Breast epithelium (tissue), 4 donors: ENCODE measurements at regions not wholly inside any gene's neighbourhood (a gene's known extent, or its start where the extent isn't known, plus 50 kb on each side); places are given as distances from the start of the nearest gene placed in this dataset.

ENCODE experiments used
- DNase-seq, 2 donors: peaks; one replicate each; pipeline ENCODE4 v3.0.0-alpha.2; 2019; ENCODE audit warnings: low spot score in 2 of 2
- H3K27ac ChIP-seq, 2 donors: fragments of 200-600 bp; sonication (generic) in 1 of 2; one replicate each; pipeline ENCODE4 v1.5.1; 2016 to 2019; ENCODE audit warnings: mild to moderate bottlenecking in 1 of 2
- H3K27me3 ChIP-seq, 2 donors: fragments of 200-600 bp; sonication (generic) in 1 of 2; one replicate each; pipeline versions ENCODE4 v1.5.1 to v1.6.0; 2017 to 2019; ENCODE audit warnings: control low read depth in 1 of 2, mild to moderate bottlenecking in 1 of 2
- H3K36me3 ChIP-seq: fragments of 200-600 bp; one replicate; pipeline ENCODE4 v1.5.1; 2019
- H3K4me1 ChIP-seq, 2 donors: fragments of 200-600 bp; sonication (generic); one replicate each; pipeline ENCODE4 v1.5.1; 2016 to 2019; ENCODE audit warnings: control low read depth in 1 of 2
- H3K4me3 ChIP-seq, 3 donors: fragments of 200-600 bp; sonication (generic); 1 replicate in 2 of 3; 2 replicates in 1 of 3; pipeline ENCODE4 v1.5.1; 2016 to 2019; ENCODE audit warnings: mild to moderate bottlenecking in 3 of 3, moderate library complexity in 2 of 3
- H3K9me3 ChIP-seq, 2 donors: fragments of 200-600 bp; sonication (generic) in 1 of 2; one replicate each; pipeline ENCODE4 v1.5.1; 2016 to 2019; ENCODE audit warnings: control low read depth in 1 of 2
- POLR2A ChIP-seq: fragments of 450-650 bp; IDR thresholded peaks from one replicate; pipeline ENCODE4 v1.6.1; 2016; ENCODE audit warnings: antibody characterized with exemption, mild to moderate bottlenecking, moderate library complexity
- POLR2AphosphoS5 ChIP-seq, 3 donors: sonication (generic); formaldehyde crosslinking; IDR thresholded peaks; one replicate each; pipeline ENCODE4 v1.6.1; 2017; ENCODE audit warnings: antibody characterized with exemption in 3 of 3
- intact Hi-C: fragments of 100-400 bp; cut with DNase I; formaldehyde crosslinking; loops from one replicate; pipeline ENCODE4 v1.15.1; 2023; ENCODE audit warnings: low total_unique reads
- TF ChIP-seq, protein P1 (sequence below), 3 donors: fragments of 450-650 bp; IDR thresholded peaks; one replicate each; pipeline ENCODE4 v1.5.1; 2016 to 2017; ENCODE audit warnings: antibody characterized with exemption in 3 of 3, mild to moderate bottlenecking in 3 of 3, moderate library complexity in 3 of 3

DNA sequence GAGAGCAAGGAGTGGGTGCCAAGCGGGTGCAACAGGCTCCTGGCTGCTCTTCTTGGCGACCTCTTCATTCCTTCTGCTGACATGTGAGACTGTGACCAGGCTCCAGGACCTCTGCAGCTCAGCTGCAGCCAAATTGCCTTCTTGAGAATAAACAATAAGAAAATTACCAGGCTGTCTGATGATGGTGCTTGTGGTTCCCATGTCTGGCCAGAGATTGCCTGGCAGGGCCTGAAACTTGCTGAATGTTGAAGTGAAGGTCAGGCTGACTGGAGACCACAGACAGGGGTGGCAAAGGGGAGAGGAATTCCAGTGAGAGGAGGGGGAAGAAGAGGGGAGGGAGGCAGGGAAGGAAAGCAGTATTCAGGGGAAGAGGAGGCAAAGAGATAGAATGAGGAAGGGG lies 497.4 kb upstream of the PODXL start:
- Histone ChIP-seq H3K27me3 (no peaks in the 10 kb centered on the region), H3K36me3 (no peaks in the 10 kb centered on the region), H3K4me1 (no peaks in the 10 kb centered on the region), H3K4me3 (no peak overlapping the region), H3K9me3 (peaks cover 4 to 7% of the 10 kb centered on the region in 2 donors), H3K27ac (no peak overlapping the region)
- no peak for TF ChIP-seq POLR2A
- TF ChIP-seq, protein P1, sequence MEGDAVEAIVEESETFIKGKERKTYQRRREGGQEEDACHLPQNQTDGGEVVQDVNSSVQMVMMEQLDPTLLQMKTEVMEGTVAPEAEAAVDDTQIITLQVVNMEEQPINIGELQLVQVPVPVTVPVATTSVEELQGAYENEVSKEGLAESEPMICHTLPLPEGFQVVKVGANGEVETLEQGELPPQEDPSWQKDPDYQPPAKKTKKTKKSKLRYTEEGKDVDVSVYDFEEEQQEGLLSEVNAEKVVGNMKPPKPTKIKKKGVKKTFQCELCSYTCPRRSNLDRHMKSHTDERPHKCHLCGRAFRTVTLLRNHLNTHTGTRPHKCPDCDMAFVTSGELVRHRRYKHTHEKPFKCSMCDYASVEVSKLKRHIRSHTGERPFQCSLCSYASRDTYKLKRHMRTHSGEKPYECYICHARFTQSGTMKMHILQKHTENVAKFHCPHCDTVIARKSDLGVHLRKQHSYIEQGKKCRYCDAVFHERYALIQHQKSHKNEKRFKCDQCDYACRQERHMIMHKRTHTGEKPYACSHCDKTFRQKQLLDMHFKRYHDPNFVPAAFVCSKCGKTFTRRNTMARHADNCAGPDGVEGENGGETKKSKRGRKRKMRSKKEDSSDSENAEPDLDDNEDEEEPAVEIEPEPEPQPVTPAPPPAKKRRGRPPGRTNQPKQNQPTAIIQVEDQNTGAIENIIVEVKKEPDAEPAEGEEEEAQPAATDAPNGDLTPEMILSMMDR (IDR thresholded peaks at IDR 0.05): no peak
- TF ChIP-seq POLR2AphosphoS5 (IDR thresholded peaks at IDR 0.05): no peak
- intact Hi-C loops: no loop called here
- DNase-seq: no peak

DNA sequence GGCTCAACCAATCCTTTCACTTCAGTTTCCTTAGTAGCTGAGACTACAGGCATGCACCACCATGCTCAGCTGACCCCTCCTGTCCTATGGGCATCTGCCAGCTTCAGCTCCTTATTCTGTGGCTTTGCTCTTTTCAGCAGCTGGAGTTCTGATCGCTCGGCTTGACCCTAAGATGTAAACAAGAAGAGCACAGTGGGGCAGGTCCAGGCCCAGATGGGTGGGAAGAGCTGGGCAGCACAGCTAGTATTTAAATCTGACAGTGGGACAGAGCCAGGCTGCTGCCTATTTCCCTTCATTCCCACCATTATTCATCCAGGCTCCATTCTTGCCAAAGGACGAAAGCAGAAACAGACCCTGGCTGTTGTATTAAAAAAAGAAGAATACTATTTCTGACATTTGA lies 494.9 kb upstream of the PODXL start:
- DNase-seq: no peak
- Histone ChIP-seq H3K36me3 (no peaks in the 10 kb centered on the region), H3K27ac (no peak overlapping the region), H3K4me3 (no peak overlapping the region), H3K9me3 (no peaks in the 10 kb centered on the region), H3K4me1 (no peaks in the 10 kb centered on the region), H3K27me3 (no peaks in the 10 kb centered on the region)
- TF ChIP-seq POLR2A: no peak
- no peak for TF ChIP-seq POLR2AphosphoS5 (IDR thresholded peaks at IDR 0.05)
- TF ChIP-seq, protein P1 (IDR thresholded peaks at IDR 0.05): no peak
- intact Hi-C loops: no loop called here

DNA sequence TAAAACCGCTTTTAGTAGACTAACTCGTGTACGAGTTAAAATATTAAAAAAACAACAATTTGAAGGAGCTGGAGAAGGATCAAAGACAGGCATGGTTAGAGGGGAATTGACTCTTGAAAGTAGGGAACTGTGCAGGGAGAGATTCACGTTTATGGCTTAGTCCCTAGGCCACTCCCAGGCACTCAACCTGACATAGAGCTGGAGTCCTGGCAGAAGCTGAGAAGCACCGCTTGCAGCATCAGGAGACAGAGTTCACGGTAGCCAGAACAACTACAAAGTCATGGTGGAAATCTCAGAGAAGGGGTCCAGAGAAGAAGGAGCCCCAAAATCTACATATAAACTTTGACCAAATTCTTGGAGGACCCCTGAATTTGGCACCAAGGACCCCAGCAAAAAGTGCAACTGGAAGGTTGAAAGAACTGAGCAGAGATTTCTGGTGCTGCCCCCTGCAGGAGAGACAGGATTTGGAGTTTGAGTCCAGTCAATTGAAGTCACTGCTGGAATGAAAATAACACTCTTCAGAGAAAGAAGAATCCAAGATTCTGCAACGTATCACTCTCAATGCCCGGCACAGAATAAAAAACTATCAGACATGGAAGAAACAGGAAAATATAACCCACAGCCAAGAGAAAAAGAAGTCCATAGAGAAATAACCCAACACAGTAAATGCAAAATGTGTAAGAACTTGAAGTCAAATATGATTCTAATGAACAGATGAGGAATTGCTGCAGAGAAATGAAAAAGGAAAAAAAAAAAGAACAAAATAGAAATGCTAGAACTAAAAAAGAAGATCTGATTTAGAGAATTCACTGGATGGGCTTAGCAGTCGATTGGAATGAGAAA lies 493.3 kb upstream of the PODXL start:
- no peak overlapping the region for H3K27ac ChIP-seq
- TF ChIP-seq, protein P1 (IDR thresholded peaks at IDR 0.05): peak in 2 of 3 donors; percentile 30 to 36
- no peak for TF ChIP-seq POLR2AphosphoS5 (IDR thresholded peaks at IDR 0.05)
- H3K4me3 ChIP-seq: no peak overlapping the region
- no peak for DNase-seq
- no peaks in the 10 kb centered on the region for H3K4me1 ChIP-seq
- no peaks in the 10 kb centered on the region for H3K9me3 ChIP-seq
- H3K27me3 ChIP-seq: no peaks in the 10 kb centered on the region
- intact Hi-C loops: no loop called here
- H3K36me3 ChIP-seq: no peaks in the 10 kb centered on the region

DNA sequence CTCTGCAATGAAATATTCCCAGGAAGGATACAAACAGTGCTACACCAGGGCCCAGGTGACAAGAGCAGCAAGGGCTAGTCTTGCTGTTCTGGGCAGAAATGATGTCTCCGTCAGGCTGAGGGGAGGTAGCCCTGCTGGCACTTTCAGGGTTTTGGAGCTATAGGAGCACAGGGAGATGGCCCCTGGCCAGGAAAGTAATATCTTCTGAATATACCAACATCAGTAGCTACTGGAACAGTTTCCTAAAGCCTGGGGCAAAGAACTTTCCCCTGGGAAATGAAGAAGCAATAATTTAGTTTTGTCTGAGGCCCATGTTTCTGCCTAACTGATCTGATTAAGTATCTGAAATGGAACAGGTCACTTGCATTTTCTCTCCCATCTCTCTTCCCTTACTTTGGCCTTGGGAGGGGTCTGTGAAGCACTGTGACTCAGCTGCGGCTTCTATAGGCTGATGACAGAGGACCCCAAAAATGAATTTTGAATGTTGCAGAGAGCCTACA lies 489.1 kb upstream of the PODXL start:
- H3K27ac ChIP-seq: no peak overlapping the region
- no peaks in the 10 kb centered on the region for H3K36me3 ChIP-seq
- H3K4me3 ChIP-seq: no peak overlapping the region
- H3K4me1 ChIP-seq: no peaks in the 10 kb centered on the region
- no peaks in the 10 kb centered on the region for H3K27me3 ChIP-seq
- intact Hi-C loops: no loop called here
- H3K9me3 ChIP-seq: no peaks in the 10 kb centered on the region
- TF ChIP-seq POLR2AphosphoS5 (IDR thresholded peaks at IDR 0.05) (no peak), POLR2A (no peak)
- TF ChIP-seq, protein P1 (IDR thresholded peaks at IDR 0.05): no peak
- DNase-seq: no peak

DNA sequence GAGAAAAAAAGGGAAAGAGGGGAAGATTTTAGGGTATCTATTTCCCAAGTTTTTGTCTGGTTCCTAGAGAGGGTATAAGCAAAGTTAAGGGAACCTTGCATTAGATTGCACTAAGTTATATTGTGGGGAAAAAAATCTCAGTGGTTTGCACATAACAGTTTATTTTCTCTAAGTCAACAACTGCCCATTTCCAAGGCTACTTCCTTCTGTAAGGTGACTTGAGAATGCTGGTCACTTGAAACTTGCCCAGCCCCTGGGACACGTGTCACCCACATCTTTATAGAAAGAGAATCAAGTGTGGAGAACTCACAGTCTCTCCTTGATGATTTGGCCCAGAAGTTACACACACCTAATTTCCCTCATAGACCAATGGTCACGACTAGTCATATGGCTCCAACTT lies 488.6 kb upstream of the PODXL start:
- no peak for TF ChIP-seq POLR2A
- TF ChIP-seq POLR2AphosphoS5 (IDR thresholded peaks at IDR 0.05): no peak
- H3K4me1 ChIP-seq: no peaks in the 10 kb centered on the region
- no peak overlapping the region for H3K4me3 ChIP-seq
- no peaks in the 10 kb centered on the region for H3K9me3 ChIP-seq
- DNase-seq: no peak
- no peak overlapping the region for H3K27ac ChIP-seq
- intact Hi-C loops: no loop called here
- no peaks in the 10 kb centered on the region for H3K27me3 ChIP-seq
- no peaks in the 10 kb centered on the region for H3K36me3 ChIP-seq
